ENCODE measurements at regions not wholly inside any gene's neighbourhood (a gene's known extent, or its start where the extent isn't known, plus 50 kb on each side); places are given as distances from the start of the nearest gene placed in this dataset.

DNA sequence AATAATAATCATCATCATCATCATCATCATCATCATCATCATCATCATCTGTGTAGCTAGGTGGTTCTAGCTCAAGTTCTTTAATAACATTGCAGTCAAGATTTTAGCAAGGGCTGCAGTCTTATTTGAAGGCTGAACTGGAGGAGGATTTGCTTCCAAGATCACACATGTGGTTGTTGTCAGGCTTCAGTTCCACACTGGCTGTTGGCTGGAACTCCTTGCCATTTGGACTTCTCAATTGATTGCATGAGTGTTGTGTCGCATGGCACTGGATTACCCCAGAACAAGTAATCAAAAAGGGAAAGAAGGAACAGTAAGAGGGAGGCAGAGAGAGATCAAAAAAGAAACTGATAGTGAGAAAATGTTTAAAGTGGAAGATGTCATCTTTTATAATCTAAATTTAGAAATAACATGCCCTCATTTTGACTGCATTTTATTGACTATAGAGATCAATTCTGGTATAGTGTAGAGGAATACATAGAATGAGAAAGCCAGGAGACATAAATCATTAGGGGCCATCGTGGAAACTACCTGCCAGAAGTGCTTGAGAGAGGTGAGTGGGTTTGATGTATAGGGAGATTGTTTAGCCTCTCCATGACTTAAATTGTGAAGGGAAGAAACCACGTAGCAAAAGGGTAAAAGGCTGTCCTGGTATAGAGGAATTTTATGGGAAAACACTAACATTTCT lies 346.6 kb upstream of the RBMS3 start:
- Histone ChIP-seq H3K27ac (no peak overlapping the region), H3K4me1 (replicated peaks in 1 of 2) (no peaks in the 10 kb centered on the region), H3K4me3 (no peak overlapping the region)
- WGBS, 10 experiments, result 17 to 93% (median 57%) methylated on average over 1 to 3 of the region's 3 CpGs; no CpG with 5 or more reads in 1 of the 10 experiments
- in situ Hi-C loops (cut with MboI; ENCODE audit: low pct_unique_long_range_greater_than_20kb in 2 of 9, low sequenced_read_pairs in 9 of 9, unreplicated experiment in 9 of 9), result no loop called here
- ATAC-seq (replicated peaks in 6 of 8), result peak in 1 of 8 experiments; percentile 32

- in situ Hi-C loops (cut with MboI; ENCODE audit: low pct_unique_long_range_greater_than_20kb in 2 of 9, low sequenced_read_pairs in 9 of 9, unreplicated experiment in 9 of 9), result no loop called here
- WGBS, 10 experiments, result 67 to 100% (median 80%) methylated on average over 1 to 2 of the region's 2 CpGs; no CpG with 5 or more reads in 3 of the 10 experiments
- Histone ChIP-seq H3K4me1 (replicated peaks in 1 of 2) (no peaks in the 10 kb centered on the region), H3K27ac (no peak overlapping the region), H3K4me3 (no peak overlapping the region)
- ATAC-seq (replicated peaks in 6 of 8), result no peak
These were observed 345.7 kb upstream of the RBMS3 start for GRCh38 chr3:28935146-28935545.

GRCh38 chr3:28936154-28936553 lies 344.7 kb upstream of the RBMS3 start:
- ATAC-seq (replicated peaks in 6 of 8), result no peak
- Histone ChIP-seq H3K27ac (no peak overlapping the region), H3K4me1 (replicated peaks in 1 of 2) (no peaks in the 10 kb centered on the region), H3K4me3 (no peak overlapping the region)
- WGBS, 10 experiments, result 25 to 100% (median 91%) methylated on average over 1 to 2 of the region's 2 CpGs
- in situ Hi-C loops (cut with MboI; ENCODE audit: low pct_unique_long_range_greater_than_20kb in 2 of 9, low sequenced_read_pairs in 9 of 9, unreplicated experiment in 9 of 9), result no loop called here

DNA sequence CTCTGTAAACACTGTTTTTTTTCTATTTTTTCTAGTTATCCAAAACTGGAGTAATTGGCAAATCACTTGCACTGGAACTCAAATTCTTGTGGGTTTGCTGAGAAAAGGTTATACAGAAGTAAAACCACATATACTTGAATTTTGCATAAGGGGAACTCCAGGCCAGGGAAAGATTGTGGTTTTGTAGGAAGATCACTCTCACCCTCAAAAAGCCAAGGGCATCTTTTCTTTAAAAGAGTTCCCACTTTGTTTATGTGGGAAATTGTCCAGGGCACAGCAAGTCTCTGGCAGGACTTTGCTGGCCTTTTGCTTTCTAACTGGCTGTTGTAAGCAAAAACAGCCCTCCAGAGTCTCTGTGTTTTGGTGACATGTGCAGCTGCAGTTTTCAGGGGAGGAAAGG lies 340.3 kb upstream of the RBMS3 start:
- Histone ChIP-seq H3K27ac (no peak overlapping the region), H3K4me3 (no peak overlapping the region), H3K4me1 (replicated peaks in 1 of 2) (no peaks in the 10 kb centered on the region)
- in situ Hi-C loops (cut with MboI; ENCODE audit: low pct_unique_long_range_greater_than_20kb in 2 of 9, low sequenced_read_pairs in 9 of 9, unreplicated experiment in 9 of 9), result no loop called here
- ATAC-seq (replicated peaks in 6 of 8), result peak in 3 of 8 experiments; percentile 22 to 89 (median 51)

DNA sequence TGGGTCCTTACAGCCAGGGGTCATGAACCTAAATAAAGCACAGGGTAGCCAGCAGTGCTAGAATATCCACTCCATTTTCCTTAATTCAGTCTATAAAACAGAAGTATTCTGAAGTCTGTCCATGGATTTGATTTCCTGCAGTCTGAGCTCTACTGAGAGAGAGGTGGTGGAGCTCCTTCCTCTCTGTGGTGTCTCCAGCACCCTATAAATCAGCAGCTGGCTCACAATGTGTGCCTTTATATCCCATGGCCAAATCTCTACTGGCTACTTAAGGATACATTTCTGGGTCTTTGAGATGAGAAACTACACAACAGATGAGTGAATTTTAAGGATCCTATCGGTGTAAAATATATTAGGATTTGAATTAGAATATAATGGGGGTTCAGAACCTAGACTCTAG lies 339.9 kb upstream of the RBMS3 start:
- 0 to 100% (median 50%) methylated on average over 1 of the region's 1 CpG; no CpG with 5 or more reads in 7 of the 10 experiments for WGBS, 10 experiments
- peak in 1 of 8 experiments; percentile 38 for ATAC-seq (replicated peaks in 6 of 8)
- H3K27ac ChIP-seq, result no peak overlapping the region

DNA sequence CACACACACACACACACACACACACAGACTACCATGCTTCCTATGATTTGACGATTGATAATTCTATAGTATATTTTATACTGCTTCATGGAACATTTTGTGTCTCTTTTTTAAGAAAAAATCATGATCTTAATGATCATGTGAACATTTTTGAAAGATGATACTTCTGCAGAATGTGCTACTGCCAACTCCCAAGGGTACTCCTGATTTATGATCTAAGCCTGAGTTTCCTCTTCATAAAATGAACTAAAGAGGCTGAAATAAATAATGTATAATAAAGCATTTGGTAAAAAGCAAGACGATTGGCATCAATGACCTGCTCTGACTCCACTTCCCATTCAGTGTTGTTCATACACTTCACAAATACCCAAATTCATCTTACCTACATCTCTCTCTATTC lies 333.8 kb upstream of the RBMS3 start:
- peaks cover 0 to 5% of the 10 kb centered on the region in 2 donors for H3K4me1 ChIP-seq (replicated peaks in 1 of 2)
- no peak overlapping the region for H3K27ac ChIP-seq
- peak in 3 of 8 experiments; percentile 29 to 58 (median 41) for ATAC-seq (replicated peaks in 6 of 8)
- no peak overlapping the region for H3K4me3 ChIP-seq
- WGBS, 10 experiments, result 0 to 65% (median 38%) methylated on average over 1 to 2 of the region's 2 CpGs; no CpG with 5 or more reads in 1 of the 10 experiments
- in situ Hi-C loops (cut with MboI; ENCODE audit: low pct_unique_long_range_greater_than_20kb in 2 of 9, low sequenced_read_pairs in 9 of 9, unreplicated experiment in 9 of 9), result no loop called here

More for the DNA sequence above, 339.9 kb upstream of the RBMS3 start:
- in situ Hi-C loops (cut with MboI; ENCODE audit: low pct_unique_long_range_greater_than_20kb in 2 of 9, low sequenced_read_pairs in 9 of 9, unreplicated experiment in 9 of 9), result no loop called here
- Histone ChIP-seq H3K4me1 (replicated peaks in 1 of 2) (no peaks in the 10 kb centered on the region), H3K4me3 (no peak overlapping the region)

DNA sequence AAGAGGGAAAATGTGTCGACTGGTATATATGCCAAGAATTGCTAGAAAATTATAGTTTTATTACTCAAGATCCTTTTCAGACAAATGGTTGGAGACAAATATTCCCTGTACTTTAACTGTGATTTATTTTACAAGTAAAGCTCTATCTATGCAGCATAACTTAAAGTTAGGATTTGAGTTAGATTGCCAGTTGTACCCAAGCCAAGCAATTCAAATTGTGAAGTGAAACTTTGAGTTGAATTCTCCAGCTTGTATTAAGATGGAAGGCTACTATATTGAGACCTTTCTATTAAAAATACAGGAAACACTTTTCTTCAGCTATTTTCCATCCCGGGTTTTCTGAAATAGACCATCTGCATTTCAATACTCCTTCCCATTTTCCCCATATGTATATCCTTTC lies 333.1 kb upstream of the RBMS3 start:
- no peak for ATAC-seq (replicated peaks in 6 of 8)
- 34 to 100% (median 85%) methylated on average over 2 of the region's 2 CpGs for WGBS, 10 experiments
- H3K27ac ChIP-seq, result no peak overlapping the region
- H3K4me1 ChIP-seq (replicated peaks in 1 of 2), result peaks cover 0 to 5% of the 10 kb centered on the region in 2 donors
- H3K4me3 ChIP-seq, result no peak overlapping the region
- in situ Hi-C loops (cut with MboI; ENCODE audit: low pct_unique_long_range_greater_than_20kb in 2 of 9, low sequenced_read_pairs in 9 of 9, unreplicated experiment in 9 of 9), result no loop called here

- H3K27ac ChIP-seq, result no peak overlapping the region
- no peak overlapping the region for H3K4me3 ChIP-seq
- ATAC-seq (replicated peaks in 6 of 8), result no peak
- in situ Hi-C loops (cut with MboI; ENCODE audit: low pct_unique_long_range_greater_than_20kb in 2 of 9, low sequenced_read_pairs in 9 of 9, unreplicated experiment in 9 of 9), result no loop called here
- H3K4me1 ChIP-seq (replicated peaks in 1 of 2), result peaks cover 0 to 5% of the 10 kb centered on the region in 2 donors
These were observed 332.2 kb upstream of the RBMS3 start for GRCh38 chr3:28948685-28949084.

DNA sequence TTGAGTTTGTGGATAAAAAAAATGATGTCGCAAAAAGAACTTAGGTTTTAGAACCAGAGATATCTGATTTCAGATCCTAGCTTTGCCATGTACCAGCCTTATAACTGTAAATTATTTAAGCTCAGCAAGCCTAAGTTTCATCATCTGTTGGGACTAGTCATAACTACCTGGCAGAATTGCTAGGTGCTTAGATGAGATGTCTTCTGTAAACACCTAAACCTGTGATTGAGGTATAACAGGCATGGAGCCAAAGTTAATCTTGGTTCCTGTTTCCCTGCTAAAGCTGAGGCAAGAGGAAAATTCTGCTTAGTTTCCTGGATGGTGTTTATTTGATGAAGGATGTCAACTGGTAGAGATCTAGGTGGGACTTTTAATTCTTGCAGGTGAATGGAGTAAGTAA lies 331.3 kb upstream of the RBMS3 start:
- ATAC-seq (replicated peaks in 6 of 8), result no peak
- Histone ChIP-seq H3K27ac (no peak overlapping the region), H3K4me1 (replicated peaks in 1 of 2) (peaks cover 0 to 5% of the 10 kb centered on the region in 2 donors), H3K4me3 (no peak overlapping the region)
- WGBS, 10 experiments, result 100% methylated on average over 1 of the region's 1 CpG; no CpG with 5 or more reads in 2 of the 10 experiments
- in situ Hi-C loops (cut with MboI; ENCODE audit: low pct_unique_long_range_greater_than_20kb in 2 of 9, low sequenced_read_pairs in 9 of 9, unreplicated experiment in 9 of 9), result no loop called here

- H3K27ac ChIP-seq, result no peak overlapping the region
- H3K4me1 ChIP-seq (replicated peaks in 1 of 2), result peaks cover 0 to 5% of the 10 kb centered on the region in 2 donors
- no peak overlapping the region for H3K4me3 ChIP-seq
- in situ Hi-C loops (cut with MboI; ENCODE audit: low pct_unique_long_range_greater_than_20kb in 2 of 9, low sequenced_read_pairs in 9 of 9, unreplicated experiment in 9 of 9), result no loop called here
- ATAC-seq (replicated peaks in 6 of 8), result no peak
These were observed 330.3 kb upstream of the RBMS3 start for GRCh38 chr3:28950614-28951013.

DNA sequence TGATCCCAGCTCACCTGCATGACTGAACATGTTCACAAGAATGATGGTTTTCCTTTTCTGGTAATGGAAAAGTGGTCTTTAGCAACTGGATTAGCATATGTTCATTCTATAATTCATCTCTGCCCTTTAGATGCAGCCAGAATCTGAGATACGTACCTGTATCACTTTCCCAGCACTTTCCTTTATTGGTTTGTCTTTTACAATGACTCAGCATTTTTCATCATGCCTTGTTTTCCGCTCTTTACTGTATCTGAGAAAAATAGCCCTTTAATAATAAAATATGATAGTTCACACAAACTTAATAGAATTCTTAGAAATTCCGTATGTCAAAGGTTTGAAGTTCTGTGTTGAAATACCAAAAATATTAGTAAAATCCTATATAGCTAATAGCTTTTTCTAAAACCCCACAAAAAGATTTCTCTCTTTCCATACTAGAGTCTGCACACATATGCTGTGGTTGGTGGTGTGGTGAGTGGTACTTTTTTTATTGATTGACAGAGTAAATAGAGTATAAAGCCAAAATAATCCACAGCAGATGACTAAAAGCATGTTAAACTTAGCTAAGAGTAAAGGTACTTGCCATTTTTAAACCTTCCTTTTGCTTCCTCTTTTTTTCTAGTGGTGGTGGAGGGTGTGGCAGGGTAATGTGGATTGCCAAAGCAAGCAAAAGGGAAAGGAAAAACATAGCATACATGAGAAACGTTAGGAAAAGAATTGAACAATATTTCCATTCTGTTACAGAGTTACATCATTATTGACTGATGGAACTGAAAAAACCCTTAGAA lies 328.9 kb upstream of the RBMS3 start:
- in situ Hi-C loops (cut with MboI; ENCODE audit: low pct_unique_long_range_greater_than_20kb in 2 of 9, low sequenced_read_pairs in 9 of 9, unreplicated experiment in 9 of 9), result no loop called here
- no peak for ATAC-seq (replicated peaks in 6 of 8)
- 0 to 97% (median 70%) methylated on average over 1 to 4 of the region's 4 CpGs for WGBS, 10 experiments
- Histone ChIP-seq H3K4me1 (replicated peaks in 1 of 2) (peaks cover 0 to 4% of the 10 kb centered on the region in 2 donors), H3K27ac (no peak overlapping the region), H3K4me3 (no peak overlapping the region)

DNA sequence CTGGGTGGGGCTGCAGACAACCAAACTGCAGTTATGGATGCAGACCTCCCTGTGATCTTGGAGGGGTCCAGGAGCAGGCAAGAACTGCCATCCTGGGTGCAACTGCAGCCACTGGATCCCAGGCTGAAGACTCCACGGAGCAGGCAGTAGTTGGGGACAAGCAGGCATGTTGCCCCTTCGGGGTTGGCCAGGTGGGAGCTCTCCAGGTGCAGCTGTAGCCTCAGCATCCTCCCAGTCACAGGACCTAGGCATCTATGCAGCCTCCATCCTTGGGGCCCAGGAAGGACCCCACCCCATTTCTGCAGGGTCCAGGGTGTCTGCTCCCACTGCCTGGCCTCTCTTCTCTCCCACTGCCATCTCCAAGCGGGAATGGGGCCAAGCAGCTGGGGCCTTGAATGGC lies 322.2 kb upstream of the RBMS3 start:
- no peak for ATAC-seq (replicated peaks in 6 of 8)
- no CpG with 5 or more reads among the region's 3 CpGs for WGBS, 10 experiments
- in situ Hi-C loops (cut with MboI; ENCODE audit: low pct_unique_long_range_greater_than_20kb in 2 of 9, low sequenced_read_pairs in 9 of 9, unreplicated experiment in 9 of 9), result no loop called here
- no peak overlapping the region for H3K4me3 ChIP-seq
- no peak overlapping the region for H3K27ac ChIP-seq
- H3K4me1 ChIP-seq (replicated peaks in 1 of 2), result no peaks in the 10 kb centered on the region

- H3K4me1 ChIP-seq (replicated peaks in 1 of 2), result no peaks in the 10 kb centered on the region
- WGBS, 10 experiments, result 0 to 100% (median 100%) methylated on average over 1 to 3 of the region's 3 CpGs; no CpG with 5 or more reads in 3 of the 10 experiments
- no peak overlapping the region for H3K27ac ChIP-seq
- H3K4me3 ChIP-seq, result no peak overlapping the region
- ATAC-seq (replicated peaks in 6 of 8), result no peak
- in situ Hi-C loops (cut with MboI; ENCODE audit: low pct_unique_long_range_greater_than_20kb in 2 of 9, low sequenced_read_pairs in 9 of 9, unreplicated experiment in 9 of 9), result no loop called here
These were observed 309.7 kb upstream of the RBMS3 start for GRCh38 chr3:28971156-28971555.

DNA sequence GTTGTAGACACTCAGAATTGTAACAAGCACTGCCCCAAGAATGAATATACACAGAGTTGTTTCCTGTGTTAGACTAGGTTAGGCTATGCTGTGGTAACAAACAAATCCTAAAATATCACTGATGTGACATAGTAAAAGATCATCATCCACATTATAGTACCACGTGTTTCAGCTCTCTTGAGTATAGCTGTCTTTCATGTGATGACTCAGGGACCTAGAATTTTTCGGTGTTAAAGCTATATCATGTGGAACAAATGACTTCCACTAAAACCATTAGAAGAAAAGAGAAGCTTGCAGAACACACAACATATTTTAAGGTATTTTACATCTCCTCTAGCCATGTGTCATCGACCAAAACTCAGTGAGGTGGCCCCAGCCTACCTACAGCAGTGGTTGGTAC lies 307.9 kb upstream of the RBMS3 start:
- WGBS, 10 experiments, result 11 to 86% (median 60%) methylated on average over 1 to 3 of the region's 3 CpGs
- H3K27ac ChIP-seq, result no peak overlapping the region
- H3K4me1 ChIP-seq (replicated peaks in 1 of 2), result no peaks in the 10 kb centered on the region
- in situ Hi-C loops (cut with MboI; ENCODE audit: low pct_unique_long_range_greater_than_20kb in 2 of 9, low sequenced_read_pairs in 9 of 9, unreplicated experiment in 9 of 9), result no loop called here
- peak in 1 of 8 experiments; percentile 22 for ATAC-seq (replicated peaks in 6 of 8)
- H3K4me3 ChIP-seq, result no peak overlapping the region

Measured in motor neuron (in vitro differentiated cells).